ENCODE measurements at regions not wholly inside any gene's neighbourhood (a gene's known extent, or its start where the extent isn't known, plus 50 kb on each side); places are given as distances from the start of the nearest gene placed in this dataset.

DNA sequence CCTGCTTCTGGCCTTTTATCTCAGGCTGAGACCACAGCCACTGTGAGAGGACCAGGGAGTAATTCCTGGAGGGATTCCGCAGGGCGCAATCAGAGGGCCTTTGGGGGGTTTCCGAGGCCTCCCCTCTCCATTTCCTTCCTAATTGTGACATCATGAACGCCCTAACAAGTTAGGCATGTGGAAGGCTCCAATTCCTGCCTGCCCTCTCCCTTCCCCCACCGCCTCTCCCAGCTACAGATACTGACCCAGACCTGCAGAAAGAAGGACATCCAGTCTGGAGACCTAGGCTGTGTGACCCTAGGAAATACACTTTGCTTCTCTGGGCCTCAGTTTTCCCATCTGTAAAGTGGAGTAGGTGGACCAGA, 637.9 kb downstream of the MED13L start:
- no peak for DNase-seq (ENCODE audit: low read depth)

DNA sequence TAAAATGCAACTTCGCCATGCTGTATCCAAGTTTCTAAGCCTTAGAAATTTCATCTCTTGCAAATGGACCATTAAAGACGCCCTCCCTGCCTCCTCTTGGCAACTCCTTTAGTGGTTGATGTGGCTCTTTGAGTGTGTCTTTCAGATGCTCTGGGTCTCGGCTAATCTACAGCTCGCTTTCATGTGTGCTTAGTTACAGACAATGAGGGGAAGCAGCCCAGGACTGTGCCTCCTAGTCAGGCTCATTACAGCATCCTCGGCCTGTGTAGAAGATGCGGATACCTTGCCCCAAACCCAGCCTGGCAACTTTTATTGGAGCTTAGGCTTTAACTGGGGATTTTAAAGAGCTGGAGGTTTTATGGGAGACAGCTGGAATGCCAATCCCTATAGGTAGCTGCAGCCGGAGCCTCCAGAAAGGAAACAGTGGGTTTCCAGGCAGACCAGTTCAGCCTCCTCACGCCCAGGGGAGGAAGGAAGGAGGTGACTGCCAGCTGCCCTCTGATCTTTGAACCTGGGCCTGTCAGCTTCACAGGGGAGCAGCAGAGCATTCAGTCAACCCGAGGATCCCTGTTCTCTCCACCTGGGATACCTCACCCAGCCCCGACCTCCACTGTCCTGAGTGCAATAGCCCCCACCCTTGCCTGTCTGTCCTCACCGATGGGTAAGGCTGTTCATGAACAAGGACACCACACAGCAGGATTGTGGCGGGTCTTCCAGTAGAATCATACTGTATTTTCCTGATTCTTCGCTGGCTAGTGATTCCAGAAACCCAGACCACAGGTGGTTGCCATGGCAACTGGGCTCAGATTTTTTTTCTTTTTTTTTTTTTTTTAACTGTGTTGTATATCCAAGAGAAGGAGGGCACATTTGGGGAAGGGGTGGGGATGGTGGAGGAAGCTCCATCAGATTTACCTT, 638.5 kb downstream of the MED13L start:
- no peak for DNase-seq (ENCODE audit: low read depth)

- no peak for DNase-seq (ENCODE audit: low read depth)
Measured at GRCh38 chr12:115636546-115636945, 640.9 kb downstream of the MED13L start.

DNA sequence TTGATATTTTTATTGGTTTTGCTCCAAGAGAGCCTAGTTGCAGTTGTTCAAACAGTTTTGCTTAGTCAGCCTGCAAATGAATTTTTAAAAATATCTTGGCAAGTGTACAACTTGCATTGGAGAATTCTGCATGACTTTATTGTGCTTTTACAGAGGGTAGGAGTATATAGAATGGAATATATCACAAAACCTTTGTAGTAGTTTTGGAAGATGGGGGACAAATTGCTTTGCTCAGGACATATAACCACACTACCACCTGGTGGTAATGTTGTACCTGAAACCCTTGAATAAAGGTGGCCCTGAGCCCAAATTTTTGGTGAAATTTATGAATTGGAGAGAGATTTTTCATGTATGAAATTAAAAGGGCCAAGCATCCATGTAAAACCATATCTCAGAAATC, 645.2 kb downstream of the MED13L start:
- no peak for DNase-seq (ENCODE audit: low read depth)

GRCh38 chr12:115630136-115630535, 647.4 kb downstream of the MED13L start:
- no peak for DNase-seq (ENCODE audit: low read depth)

DNA sequence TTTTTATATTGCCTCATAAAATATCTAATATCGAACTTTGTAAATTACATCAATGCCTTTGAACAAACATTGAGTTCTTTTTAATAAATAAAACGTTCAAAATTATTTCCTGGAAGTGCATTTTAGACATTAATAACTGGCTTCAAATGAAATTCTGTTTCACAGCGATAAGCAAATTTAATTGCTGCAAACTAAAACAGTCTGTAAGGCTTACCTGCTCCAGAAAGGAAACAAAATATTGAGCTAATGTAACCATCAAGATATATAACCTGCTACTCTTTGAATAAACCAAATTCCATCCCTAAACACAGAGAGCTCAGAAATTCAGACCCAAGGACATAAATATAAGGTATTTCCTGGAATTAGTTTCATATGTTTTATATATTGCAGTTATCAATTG, 651.3 kb downstream of the MED13L start:
- DNase-seq (ENCODE audit: low read depth) = no peak

DNA sequence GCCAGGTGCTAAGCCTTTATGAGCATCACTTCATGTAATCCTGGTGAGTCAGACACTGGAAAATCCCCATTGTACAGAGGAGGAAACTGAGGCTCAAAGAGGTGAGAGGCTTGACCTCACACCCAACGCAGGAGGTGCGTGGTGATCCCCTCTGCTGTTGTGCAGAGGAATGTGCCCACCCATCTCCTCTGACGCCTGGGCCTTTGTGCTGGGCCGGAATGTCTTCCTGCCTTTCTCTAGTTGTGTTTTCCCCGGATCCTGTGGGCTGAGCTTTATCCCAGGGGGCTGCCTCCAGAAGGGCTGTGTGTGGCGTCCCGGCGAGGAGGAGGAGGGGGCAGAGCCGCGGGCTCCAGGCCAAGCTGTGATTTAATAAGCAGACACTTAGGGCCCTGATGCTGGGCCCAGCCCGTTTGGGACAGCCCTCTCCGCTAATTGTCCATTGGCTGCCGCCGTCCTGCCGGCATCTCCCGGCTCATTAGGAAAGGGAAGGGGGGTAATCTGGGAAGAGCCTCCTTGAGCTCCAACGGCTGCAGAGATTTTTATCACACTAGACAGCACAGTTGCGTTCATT, 653.6 kb downstream of the MED13L start:
- no peak for DNase-seq (ENCODE audit: low read depth)

GRCh38 chr12:115623275-115623674, 654.2 kb downstream of the MED13L start:
- DNase-seq (ENCODE audit: low read depth) = no peak

GRCh38 chr12:115620816-115621215, 656.7 kb downstream of the MED13L start:
- DNase-seq (ENCODE audit: low read depth) = no peak

- DNase-seq (ENCODE audit: low read depth) = no peak
Measured at GRCh38 chr12:115619889-115620288, 657.6 kb downstream of the MED13L start.

DNA sequence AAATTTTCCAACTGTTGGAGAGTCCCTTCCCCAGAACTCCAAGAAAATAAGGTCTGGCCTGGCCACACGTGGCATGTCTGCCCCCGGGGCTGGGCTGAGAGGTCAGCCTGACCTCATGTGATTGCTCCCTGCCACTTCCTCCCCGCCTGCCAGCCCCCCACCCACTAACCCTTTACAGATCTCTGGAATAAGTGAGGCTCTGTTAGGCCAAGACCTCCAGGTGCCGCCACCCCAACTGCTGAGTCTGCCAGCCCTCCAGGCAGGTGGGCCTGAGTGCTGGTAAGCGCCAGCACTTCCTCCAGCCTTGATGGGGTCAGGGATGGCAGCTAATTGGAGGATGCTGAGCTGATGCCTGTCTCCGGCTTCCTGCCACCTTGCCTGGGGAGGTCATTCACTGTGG, 658.4 kb downstream of the MED13L start:
- no peak for DNase-seq (ENCODE audit: low read depth)

DNA sequence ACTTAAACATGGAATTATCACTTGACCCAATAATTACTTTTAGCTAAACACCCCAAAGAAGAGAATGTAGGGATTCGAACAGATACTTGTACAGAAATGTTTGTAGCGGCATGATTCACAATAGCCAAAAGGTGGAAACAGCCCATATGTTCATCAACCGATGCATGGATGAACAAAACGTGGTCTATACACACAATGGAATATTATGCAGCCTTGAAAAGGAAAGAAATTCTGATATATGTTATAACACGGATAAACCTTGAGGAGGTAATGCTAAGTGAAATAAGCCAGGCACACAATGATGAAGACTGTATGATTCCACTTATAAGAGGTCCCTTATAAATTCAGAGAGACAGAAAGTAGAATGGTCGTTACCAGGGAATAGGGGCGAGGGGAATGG, 659.4 kb downstream of the MED13L start:
- DNase-seq (ENCODE audit: low read depth) = no peak

DNA sequence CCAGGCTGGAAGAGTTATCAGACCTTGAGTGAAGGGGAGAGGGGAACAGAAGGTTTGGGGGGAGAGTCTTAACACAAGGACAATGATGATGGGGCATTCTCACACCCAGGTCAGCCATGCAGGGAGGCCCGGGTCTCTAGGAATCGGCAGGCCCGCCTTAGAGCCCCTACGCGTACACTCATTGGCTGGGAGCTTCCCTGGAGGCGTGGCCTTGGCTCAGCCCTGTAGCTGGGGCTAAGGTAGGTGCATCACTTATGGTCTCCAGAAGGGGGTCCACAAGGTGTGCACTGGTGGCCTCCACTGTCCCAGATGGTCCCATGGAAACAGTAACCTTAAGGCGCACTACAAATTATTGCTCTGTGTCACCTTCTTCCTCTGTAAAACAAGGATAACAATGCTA, 660.1 kb downstream of the MED13L start:
- DNase-seq (ENCODE audit: low read depth) = no peak

DNA sequence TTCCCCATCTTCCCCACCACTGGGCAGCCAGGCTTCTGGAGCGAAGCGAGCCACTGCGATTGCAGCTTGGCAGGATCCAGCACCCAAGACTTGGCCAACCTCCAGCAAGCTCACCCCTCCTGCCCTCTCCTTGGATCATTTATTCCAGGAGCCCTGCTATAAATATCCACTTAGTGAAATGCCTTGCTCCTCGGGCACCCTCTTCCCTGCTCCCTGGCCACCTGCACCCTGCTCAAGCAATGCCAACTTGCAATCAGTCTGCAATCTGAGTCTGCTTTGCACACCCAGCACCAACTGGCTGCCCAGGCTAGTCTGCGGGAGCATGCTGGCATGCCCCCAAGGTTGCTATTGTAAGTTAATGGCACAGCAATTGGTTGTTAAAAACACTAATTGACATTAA, 666.0 kb downstream of the MED13L start:
- no peak for DNase-seq (ENCODE audit: low read depth)

- no peak for DNase-seq (ENCODE audit: low read depth)
Measured at GRCh38 chr12:115609347-115609746, 668.1 kb downstream of the MED13L start.

GRCh38 chr12:115606040-115606439, 671.5 kb downstream of the MED13L start:
- no peak for DNase-seq (ENCODE audit: low read depth)

DNA sequence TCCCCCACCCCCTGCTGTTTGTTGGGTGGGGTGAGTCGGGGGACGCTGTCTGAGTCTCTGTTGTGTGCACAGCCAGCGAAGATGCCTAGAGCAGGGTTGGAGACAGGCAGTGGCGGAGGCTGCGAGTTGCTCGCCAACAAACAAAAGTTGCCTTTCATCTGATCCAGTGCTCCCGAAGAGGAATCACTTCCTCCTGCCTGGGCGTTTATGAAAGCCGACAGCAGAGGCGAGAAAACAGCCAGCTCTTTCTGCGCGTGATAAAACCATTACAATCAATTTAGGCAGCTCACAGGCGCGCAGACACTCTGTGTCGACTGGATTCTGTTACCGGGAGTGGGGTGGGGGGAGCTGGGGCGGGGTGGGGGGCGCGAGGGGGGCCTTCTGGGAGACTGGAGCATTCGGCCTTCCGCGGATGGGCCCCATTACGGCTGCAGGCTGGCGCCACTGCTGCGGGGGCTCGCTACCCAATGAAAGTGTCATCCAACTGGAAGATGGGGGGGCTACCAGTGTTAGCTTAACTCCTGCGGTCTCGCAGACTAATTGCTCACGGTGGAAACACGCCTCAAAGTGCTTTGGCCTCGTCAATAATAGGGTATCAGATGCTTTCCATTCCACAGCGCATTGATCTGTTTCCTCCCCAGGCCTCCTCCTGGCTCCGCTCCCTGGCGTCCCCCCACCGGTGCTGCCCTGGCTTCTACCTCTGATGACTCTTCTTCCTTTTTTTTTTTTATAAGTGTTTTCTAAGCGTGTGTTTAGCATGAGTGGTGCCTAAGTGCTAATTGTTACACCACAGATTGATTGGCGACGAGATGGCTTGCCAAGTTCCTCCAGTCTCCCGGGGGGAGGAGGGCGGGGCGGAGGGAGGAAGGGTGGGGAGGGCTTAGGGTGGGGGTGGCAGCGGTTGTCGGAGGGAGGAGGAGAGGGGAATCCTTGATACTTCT, 678.4 kb downstream of the MED13L start:
- DNase-seq (ENCODE audit: low read depth) = no peak

DNA sequence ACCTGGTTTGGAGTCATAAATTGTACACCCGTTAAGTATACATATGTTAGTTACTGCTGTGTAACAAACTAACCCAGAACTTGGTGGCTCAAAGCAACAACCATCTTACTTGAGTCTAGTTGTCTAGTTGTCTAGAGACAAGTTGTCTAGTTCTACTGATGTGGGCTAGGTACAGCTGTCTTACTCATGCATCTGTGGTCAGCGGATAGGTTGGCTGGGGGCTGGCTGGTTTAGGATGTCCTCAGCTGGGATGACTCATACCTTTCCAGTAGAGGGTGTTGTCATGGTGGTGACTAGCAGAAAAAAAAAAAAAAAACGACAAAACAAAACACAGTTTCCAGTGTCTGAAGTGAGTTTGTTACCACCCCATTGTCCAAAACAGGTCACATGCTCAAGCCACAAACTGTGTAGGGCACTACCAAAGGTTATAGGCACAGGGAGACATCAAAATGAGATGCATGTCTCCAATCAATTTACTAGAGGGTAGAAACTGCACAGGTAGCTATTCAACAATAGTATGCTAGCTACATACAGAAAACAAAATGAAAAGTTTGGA, 680.3 kb downstream of the MED13L start:
- DNase-seq (ENCODE audit: low read depth) = peak; percentile 49

DNA sequence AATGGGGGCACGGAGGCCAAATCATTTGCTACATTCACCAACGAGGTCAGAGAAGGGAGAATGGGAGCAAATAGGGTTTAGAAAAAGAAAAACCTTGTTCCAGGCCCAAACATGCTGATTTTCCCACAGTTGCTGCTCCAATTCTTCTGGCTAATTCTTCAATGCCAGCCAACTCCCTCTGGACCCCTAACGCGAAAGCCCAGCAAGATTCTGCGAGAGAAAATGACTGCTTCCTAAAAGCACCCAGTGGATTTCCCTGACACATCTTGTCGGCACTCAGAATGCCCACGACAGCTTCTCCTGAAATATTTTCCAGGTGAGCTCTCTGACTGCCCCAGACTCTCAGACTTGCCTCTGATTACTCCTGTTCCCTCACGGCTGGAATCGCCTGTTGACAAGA, 689.4 kb downstream of the MED13L start:
- no peak for DNase-seq (ENCODE audit: low read depth)

DNA sequence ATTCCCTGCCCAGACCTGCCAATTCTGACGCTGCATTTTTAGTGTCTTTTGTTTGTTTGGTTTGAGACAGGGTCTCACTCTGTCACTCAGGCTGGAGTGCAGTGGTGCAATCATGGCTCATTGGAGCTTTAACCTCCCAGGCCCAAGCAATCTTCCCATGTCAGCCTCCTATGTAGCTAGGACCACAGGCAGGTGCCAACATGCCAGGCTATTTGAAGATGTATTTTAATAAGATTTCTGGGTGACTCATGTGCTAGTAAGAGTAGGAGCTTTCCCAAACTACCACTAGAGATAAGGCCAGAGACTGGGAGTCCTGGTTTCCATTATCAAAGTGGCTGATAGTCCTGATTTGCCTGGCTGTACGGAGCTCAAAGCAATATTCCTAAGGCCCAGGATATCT, 693.3 kb downstream of the MED13L start:
- DNase-seq (ENCODE audit: low read depth) = no peak

DNA sequence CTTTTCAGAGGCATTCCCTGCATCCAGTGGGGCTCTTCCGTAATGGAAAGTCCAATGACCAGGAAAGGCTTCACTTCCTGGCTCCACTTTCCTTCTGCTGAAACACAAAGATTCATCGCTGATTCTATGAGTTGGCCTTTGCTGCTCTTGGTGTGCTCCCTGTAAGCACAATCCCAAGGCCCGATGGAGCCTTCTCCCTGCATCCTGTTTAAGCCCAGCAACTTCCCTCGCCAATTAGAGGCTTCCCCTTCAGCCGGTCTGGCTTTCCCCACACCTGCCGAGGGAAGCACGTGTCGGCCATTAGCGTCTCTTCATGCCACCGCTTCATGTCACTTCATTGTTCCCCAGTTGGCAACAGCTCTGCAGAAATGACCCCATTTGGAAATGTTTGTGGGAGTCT, 693.9 kb downstream of the MED13L start:
- no peak for DNase-seq (ENCODE audit: low read depth)

GRCh38 chr12:115577401-115577800, 700.1 kb downstream of the MED13L start:
- DNase-seq (ENCODE audit: low read depth) = no peak

Data from non-pigmented ciliary epithelial cell (primary cell).